Stomach (tissue), 8 donors: ENCODE measurements at regions not wholly inside any gene's neighbourhood (a gene's known extent, or its start where the extent isn't known, plus 50 kb on each side); places are given as distances from the start of the nearest gene placed in this dataset.

Experiments used
- DNase-seq, 2 donors: peaks; one replicate each; pipeline versions ENCODE4 v3.0.0 to v3.0.0-alpha.2; 2013 to 2019
- H3K27ac ChIP-seq, 5 donors: fragments of 200-600 bp in 4 of 5; sonication (generic) in 4 of 5; one replicate each; pipeline ENCODE4 v1.5.1; 2013 to 2019; ENCODE audit warnings: mild to moderate bottlenecking in 1 of 5, moderate library complexity in 1 of 5
- H3K27me3 ChIP-seq, 3 donors: fragments of 200-600 bp; sonication (generic); one replicate each; pipeline ENCODE4 v1.5.1; 2017 to 2019; ENCODE audit warnings: mixed run types in 1 of 3
- H3K36me3 ChIP-seq, 4 donors: fragments of 200-600 bp; sonication (generic); 1 replicate in 3 of 4; 2 replicates in 1 of 4; pipeline ENCODE4 v1.5.1; 2016 to 2019
- H3K4me1 ChIP-seq, 4 donors: fragments of 200-600 bp; sonication (generic); one replicate each; pipeline ENCODE4 v1.5.1; 2016 to 2019
- H3K4me3 ChIP-seq, 4 donors: fragments of 200-600 bp; sonication (generic) in 3 of 4; one replicate each; pipeline ENCODE4 v1.5.1; 2016 to 2019; ENCODE audit warnings: mild to moderate bottlenecking in 1 of 4
- H3K9me3 ChIP-seq, 4 donors: fragments of 200-600 bp; sonication (generic); one replicate each; pipeline ENCODE4 v1.5.1; 2016 to 2019
- EP300 ChIP-seq: sonication (generic); formaldehyde crosslinking; IDR thresholded peaks from one replicate; pipeline ENCODE4 v1.6.1; 2017; ENCODE audit warnings: antibody characterized with exemption
- POLR2A ChIP-seq, 4 donors: fragments of 450-650 bp; IDR thresholded peaks; one replicate each; pipeline ENCODE4 v1.6.1; 2016; ENCODE audit warnings: antibody characterized with exemption in 4 of 4, control low read depth in 2 of 4, mild to moderate bottlenecking in 1 of 4, moderate library complexity in 1 of 4
- POLR2AphosphoS5 ChIP-seq, 3 donors: sonication (generic); formaldehyde crosslinking; IDR thresholded peaks; one replicate each; pipeline ENCODE4 v1.6.1; 2016; ENCODE audit warnings: antibody characterized with exemption in 3 of 3
- WGBS, 5 donors: extraction: QIAGEN DNeasy Blood & Tissue Kit in 3 of 5; methylation state at CpG; one replicate each; pipeline versions ENCODE4 v1.1.5 to v1.1.7; 2013 to 2018; 5-methylcytosine and 5-hydroxymethylcytosine counted together
- intact Hi-C: fragments of 100-400 bp; cut with DNase I; formaldehyde crosslinking; loops from one replicate; pipeline ENCODE4 v1.15.1; 2023; ENCODE audit warnings: low total_unique reads
- TF ChIP-seq, protein P1 (sequence below), 7 experiments: fragments of 450-650 bp in 4 of 7; fragments of 200-600 bp in 3 of 7; sonication (generic) in 3 of 7; IDR thresholded peaks; one replicate each; pipeline ENCODE4 v1.5.1; 2016 to 2019; ENCODE audit warnings: antibody characterized with exemption in 7 of 7, control low read depth in 2 of 7, mild to moderate bottlenecking in 1 of 7
- donor health status: healthy with polysubstance abuse.
- donor health status: Bipolar disorder and iron deficiency.
- donor health status: healthy.

DNA sequence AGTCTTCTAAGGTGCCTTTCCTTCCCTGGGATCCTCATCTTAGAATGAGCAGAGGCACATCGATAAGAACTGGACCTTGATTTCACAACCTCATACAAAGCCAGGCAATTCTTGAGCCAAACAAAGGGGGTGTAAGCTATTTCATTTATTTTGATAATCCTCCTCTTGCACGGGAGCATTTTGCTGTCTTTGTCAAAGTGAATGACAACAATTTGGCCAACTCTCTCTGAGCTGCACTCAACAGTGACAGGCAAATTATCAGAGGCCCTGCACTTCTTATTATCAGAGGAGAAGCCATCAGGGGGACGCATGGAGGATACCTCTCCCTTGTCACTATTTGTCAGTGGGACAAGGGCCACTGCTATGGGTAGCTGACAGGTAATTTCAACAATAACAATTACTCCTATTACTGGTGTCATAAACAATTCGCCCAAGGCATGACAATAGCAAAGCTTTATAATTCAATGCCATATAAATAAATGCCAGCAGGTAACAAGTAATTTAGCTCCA is 260.4 kb downstream of the MEIS1 start:
- intact Hi-C loops: no loop called here
- WGBS, 5 donors: 70 to 92% (median 87%) methylated on average over 4 of the region's 4 CpGs
- Histone ChIP-seq H3K36me3 (no peaks in the 10 kb centered on the region), H3K27me3 (no peaks in the 10 kb centered on the region), H3K27ac (peak overlapping the region in 2 of 5 donors; percentile 65 to 73), H3K4me1 (peaks cover 0 to 17% (median 6%) of the 10 kb centered on the region in 4 donors), H3K9me3 (no peaks in the 10 kb centered on the region), H3K4me3 (no peak overlapping the region)
- no peak for TF ChIP-seq POLR2AphosphoS5 (IDR thresholded peaks at IDR 0.05)
- TF ChIP-seq, protein P1, sequence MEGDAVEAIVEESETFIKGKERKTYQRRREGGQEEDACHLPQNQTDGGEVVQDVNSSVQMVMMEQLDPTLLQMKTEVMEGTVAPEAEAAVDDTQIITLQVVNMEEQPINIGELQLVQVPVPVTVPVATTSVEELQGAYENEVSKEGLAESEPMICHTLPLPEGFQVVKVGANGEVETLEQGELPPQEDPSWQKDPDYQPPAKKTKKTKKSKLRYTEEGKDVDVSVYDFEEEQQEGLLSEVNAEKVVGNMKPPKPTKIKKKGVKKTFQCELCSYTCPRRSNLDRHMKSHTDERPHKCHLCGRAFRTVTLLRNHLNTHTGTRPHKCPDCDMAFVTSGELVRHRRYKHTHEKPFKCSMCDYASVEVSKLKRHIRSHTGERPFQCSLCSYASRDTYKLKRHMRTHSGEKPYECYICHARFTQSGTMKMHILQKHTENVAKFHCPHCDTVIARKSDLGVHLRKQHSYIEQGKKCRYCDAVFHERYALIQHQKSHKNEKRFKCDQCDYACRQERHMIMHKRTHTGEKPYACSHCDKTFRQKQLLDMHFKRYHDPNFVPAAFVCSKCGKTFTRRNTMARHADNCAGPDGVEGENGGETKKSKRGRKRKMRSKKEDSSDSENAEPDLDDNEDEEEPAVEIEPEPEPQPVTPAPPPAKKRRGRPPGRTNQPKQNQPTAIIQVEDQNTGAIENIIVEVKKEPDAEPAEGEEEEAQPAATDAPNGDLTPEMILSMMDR (IDR thresholded peaks at IDR 0.05): no peak
- no peak for TF ChIP-seq EP300
- TF ChIP-seq POLR2A (IDR thresholded peaks at IDR 0.05): no peak
- no peak for DNase-seq

GRCh38 chr2:66696374-66696773 is 261.4 kb downstream of the MEIS1 start:
- Histone ChIP-seq H3K9me3 (no peaks in the 10 kb centered on the region), H3K36me3 (no peaks in the 10 kb centered on the region), H3K4me3 (no peak overlapping the region), H3K27ac (peak overlapping the region in 4 of 5 donors; percentile 16 to 73 (median 54)), H3K27me3 (no peaks in the 10 kb centered on the region), H3K4me1 (peaks cover 0 to 24% (median 11%) of the 10 kb centered on the region in 4 donors)
- TF ChIP-seq, protein P1 (IDR thresholded peaks at IDR 0.05): no peak
- TF ChIP-seq EP300 (no peak), POLR2AphosphoS5 (IDR thresholded peaks at IDR 0.05) (no peak), POLR2A (IDR thresholded peaks at IDR 0.05) (no peak)
- 35 to 55% (median 43%) methylated on average over 7 of the region's 7 CpGs for WGBS, 5 donors
- intact Hi-C loops: no loop called here
- DNase-seq: no peak

DNA sequence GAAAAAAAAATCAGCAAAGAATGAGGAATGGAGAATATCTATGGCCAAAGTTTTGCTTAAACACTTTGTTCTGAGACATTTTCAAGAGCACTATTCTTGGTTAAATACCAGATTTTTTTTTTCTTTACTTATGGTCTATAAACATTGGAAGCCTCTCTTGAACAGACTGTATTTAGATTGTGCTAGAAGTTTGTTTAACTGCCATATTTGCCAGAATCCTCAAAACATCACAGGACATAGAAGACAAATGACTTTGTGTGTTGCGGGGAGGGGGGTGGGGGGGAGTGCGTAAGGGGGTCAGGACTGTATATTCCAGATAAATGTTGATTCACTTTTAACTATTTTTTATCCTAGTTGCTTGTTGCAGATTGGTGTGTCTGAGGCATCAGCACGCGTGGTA is 262.0 kb downstream of the MEIS1 start:
- TF ChIP-seq, protein P1 (IDR thresholded peaks at IDR 0.05): no peak
- no peak for TF ChIP-seq EP300
- no peak for TF ChIP-seq POLR2AphosphoS5 (IDR thresholded peaks at IDR 0.05)
- TF ChIP-seq POLR2A (IDR thresholded peaks at IDR 0.05): no peak
- no peaks in the 10 kb centered on the region for H3K36me3 ChIP-seq
- peak in 1 of 2 donors; percentile 82 for DNase-seq
- intact Hi-C loops: no loop called here
- 41 to 66% (median 52%) methylated on average over 4 of the region's 4 CpGs for WGBS, 5 donors
- H3K27me3 ChIP-seq: no peaks in the 10 kb centered on the region
- no peaks in the 10 kb centered on the region for H3K9me3 ChIP-seq
- H3K4me3 ChIP-seq: no peak overlapping the region
- H3K27ac ChIP-seq: peak overlapping the region in 4 of 5 donors; percentile 36 to 73 (median 54)
- peaks cover 0 to 28% (median 13%) of the 10 kb centered on the region in 4 donors for H3K4me1 ChIP-seq

DNA sequence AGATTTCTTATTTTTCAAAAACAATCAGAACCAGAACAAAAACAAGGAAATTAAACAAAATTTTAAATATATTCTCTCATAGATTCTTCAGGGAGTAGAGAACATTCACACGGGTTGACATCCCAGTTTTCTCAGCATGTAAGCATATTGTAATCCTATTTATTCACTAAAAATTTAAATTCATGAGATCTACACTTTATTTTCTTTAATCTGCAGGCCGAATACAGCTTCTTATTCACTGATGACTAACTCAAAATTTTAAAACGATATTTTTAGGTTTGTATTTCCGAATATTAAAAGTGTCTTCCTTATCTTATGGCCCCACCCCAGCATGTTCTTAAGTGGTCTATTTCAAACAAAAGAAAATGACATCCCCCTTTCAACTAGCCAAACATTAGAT is 262.4 kb downstream of the MEIS1 start:
- WGBS, 5 donors: 56 to 61% (median 61%) methylated on average over 4 of the region's 4 CpGs
- H3K27ac ChIP-seq: peak overlapping the region in 4 of 5 donors; percentile 36 to 73 (median 54)
- H3K4me3 ChIP-seq: no peak overlapping the region
- H3K27me3 ChIP-seq: no peaks in the 10 kb centered on the region
- intact Hi-C loops: no loop called here
- no peaks in the 10 kb centered on the region for H3K36me3 ChIP-seq
- H3K4me1 ChIP-seq: peaks cover 0 to 29% (median 13%) of the 10 kb centered on the region in 4 donors
- no peaks in the 10 kb centered on the region for H3K9me3 ChIP-seq
- no peak for DNase-seq
- TF ChIP-seq POLR2A (IDR thresholded peaks at IDR 0.05): no peak
- TF ChIP-seq EP300: no peak
- TF ChIP-seq, protein P1 (IDR thresholded peaks at IDR 0.05): no peak
- TF ChIP-seq POLR2AphosphoS5 (IDR thresholded peaks at IDR 0.05): no peak
